ENCODE measurements at regions not wholly inside any gene's neighbourhood (a gene's known extent, or its start where the extent isn't known, plus 50 kb on each side); places are given as distances from the start of the nearest gene placed in this dataset.

- Mint-ChIP-seq H3K4me1 (peaks cover 4% of the 10 kb centered on the region), H3K9me3 (ENCODE audit: insufficient read depth) (no peaks in the 10 kb centered on the region), H3K27me3 (no peaks in the 10 kb centered on the region), H3K4me3 (no peak overlapping the region), H3K27ac (no peak overlapping the region)
- CTCF ChIA-PET = no interaction called here
- Histone ChIP-seq H3K27ac (ENCODE audit: low read length in 2 of 2) (no peak overlapping the region), H3K9me3 (ENCODE audit: control extremely low read depth in 1 of 3, control insufficient read depth in 2 of 3, insufficient read depth in 1 of 3, low read length in 2 of 3) (no peaks in the 10 kb centered on the region), H3K4me1 (ENCODE audit: control insufficient read depth in 2 of 2, insufficient read depth in 2 of 2, low read length in 2 of 2) (no peaks in the 10 kb centered on the region), H4K20me1 (ENCODE audit: control insufficient read depth, insufficient read depth, low read length, poor library complexity, severe bottlenecking) (no peaks in the 10 kb centered on the region), H3K4me3 (ENCODE audit: control extremely low read depth in 1 of 5, extremely low read depth in 1 of 5, insufficient read depth in 1 of 5, low read depth in 2 of 5, low read length in 4 of 5) (no peak overlapping the region), H3K27me3 (replicated peaks in 1 of 4; ENCODE audit: control extremely low read depth in 1 of 4, control insufficient read depth in 3 of 4, insufficient read depth in 4 of 4, low read length in 3 of 4) (no peaks in the 10 kb centered on the region), H3K79me2 (ENCODE audit: control insufficient read depth, insufficient read depth, low read length) (no peaks in the 10 kb centered on the region), H3K9ac (ENCODE audit: low read length) (no peak overlapping the region), H3K4me2 (replicated peaks; ENCODE audit: low read depth, low read length, poor library complexity, severe bottlenecking) (no peak overlapping the region), H2AFZ (ENCODE audit: insufficient read depth, low read depth, low read length, poor library complexity, severe bottlenecking) (no peak overlapping the region), H3K36me3 (replicated peaks in 1 of 2; ENCODE audit: control extremely low read depth in 1 of 2, control insufficient read depth in 1 of 2, extremely low read depth in 1 of 2, insufficient read depth in 2 of 2, low read length in 1 of 2) (no peaks in the 10 kb centered on the region)
- ATAC-seq (ENCODE audit: low read depth) = no peak
- TF ChIP-seq CTCF (IDR thresholded peaks at IDR 0.05) = no peak
- TF ChIP-seq EZH2 (IDR thresholded peaks at IDR 0.05; ENCODE audit: borderline replicate concordance, insufficient read depth, low read depth, low read length, poor library complexity, severe bottlenecking) = no peak
- no peak for DNase-seq
- intact Hi-C loops (cut with micrococcal nuclease) = no loop called here
- no CpG with 5 or more reads among the region's 4 CpGs for WGBS (ENCODE audit: insufficient coverage)
- POLR2A ChIA-PET = no interaction called here
Measured at GRCh38 chr2:186033541-186033940, 294.9 kb downstream of the FSIP2 start.

- Histone ChIP-seq H3K36me3 (replicated peaks in 1 of 2; ENCODE audit: control extremely low read depth in 1 of 2, control insufficient read depth in 1 of 2, extremely low read depth in 1 of 2, insufficient read depth in 2 of 2, low read length in 1 of 2) (no peaks in the 10 kb centered on the region), H4K20me1 (ENCODE audit: control insufficient read depth, insufficient read depth, low read length, poor library complexity, severe bottlenecking) (no peaks in the 10 kb centered on the region), H3K4me1 (ENCODE audit: control insufficient read depth in 2 of 2, insufficient read depth in 2 of 2, low read length in 2 of 2) (no peaks in the 10 kb centered on the region), H3K27ac (ENCODE audit: low read length in 2 of 2) (no peak overlapping the region), H2AFZ (ENCODE audit: insufficient read depth, low read depth, low read length, poor library complexity, severe bottlenecking) (no peak overlapping the region), H3K79me2 (ENCODE audit: control insufficient read depth, insufficient read depth, low read length) (no peaks in the 10 kb centered on the region), H3K4me2 (replicated peaks; ENCODE audit: low read depth, low read length, poor library complexity, severe bottlenecking) (no peak overlapping the region), H3K27me3 (replicated peaks in 1 of 4; ENCODE audit: control extremely low read depth in 1 of 4, control insufficient read depth in 3 of 4, insufficient read depth in 4 of 4, low read length in 3 of 4) (no peaks in the 10 kb centered on the region), H3K4me3 (ENCODE audit: control extremely low read depth in 1 of 5, extremely low read depth in 1 of 5, insufficient read depth in 1 of 5, low read depth in 2 of 5, low read length in 4 of 5) (no peak overlapping the region), H3K9me3 (ENCODE audit: control extremely low read depth in 1 of 3, control insufficient read depth in 2 of 3, insufficient read depth in 1 of 3, low read length in 2 of 3) (no peaks in the 10 kb centered on the region), H3K9ac (ENCODE audit: low read length) (no peak overlapping the region)
- DNase-seq (no peak), ATAC-seq (ENCODE audit: low read depth) (no peak)
- Mint-ChIP-seq H3K27me3 (no peaks in the 10 kb centered on the region), H3K4me1 (no peaks in the 10 kb centered on the region), H3K27ac (no peak overlapping the region), H3K4me3 (no peak overlapping the region), H3K9me3 (ENCODE audit: insufficient read depth) (no peaks in the 10 kb centered on the region)
- intact Hi-C loops (cut with micrococcal nuclease) = no loop called here
- WGBS (ENCODE audit: insufficient coverage) = no CpG with 5 or more reads among the region's 2 CpGs
- POLR2A ChIA-PET = no interaction called here
- TF ChIP-seq EZH2 (IDR thresholded peaks at IDR 0.05; ENCODE audit: borderline replicate concordance, insufficient read depth, low read depth, low read length, poor library complexity, severe bottlenecking) (no peak), CTCF (IDR thresholded peaks at IDR 0.05) (no peak)
- CTCF ChIA-PET = no interaction called here
Measured at GRCh38 chr2:186036862-186037449, 298.4 kb downstream of the FSIP2 start.
